ENCODE measurements at regions not wholly inside any gene's neighbourhood (a gene's known extent, or its start where the extent isn't known, plus 50 kb on each side); places are given as distances from the start of the nearest gene placed in this dataset.

GRCh38 chr2:176679061-176679669 is 409.9 kb downstream of the MTX2 start:
- TF ChIP-seq POLR2A (IDR thresholded peaks at IDR 0.05) (no peak), CTCF (IDR thresholded peaks at IDR 0.05) (no peak)
